ENCODE measurements at regions not wholly inside any gene's neighbourhood (a gene's known extent, or its start where the extent isn't known, plus 50 kb on each side); places are given as distances from the start of the nearest gene placed in this dataset.

GRCh38 chr13:97069050-97069815 is 75.0 kb upstream of the OXGR1 start:
- no peak for TF ChIP-seq MAX (IDR thresholded peaks at IDR 0.05)
- no peak for TF ChIP-seq YY1 (IDR thresholded peaks at IDR 0.05; ENCODE audit: low read depth)

Data from Ishikawa (cell line).